ENCODE measurements at regions not wholly inside any gene's neighbourhood (a gene's known extent, or its start where the extent isn't known, plus 50 kb on each side); places are given as distances from the start of the nearest gene placed in this dataset.
"Not testable (repeated sequence)": the region's sequence is repeated elsewhere in the genome, so short reads cannot be mapped to it uniquely, and the experiment has no call there.

DNA sequence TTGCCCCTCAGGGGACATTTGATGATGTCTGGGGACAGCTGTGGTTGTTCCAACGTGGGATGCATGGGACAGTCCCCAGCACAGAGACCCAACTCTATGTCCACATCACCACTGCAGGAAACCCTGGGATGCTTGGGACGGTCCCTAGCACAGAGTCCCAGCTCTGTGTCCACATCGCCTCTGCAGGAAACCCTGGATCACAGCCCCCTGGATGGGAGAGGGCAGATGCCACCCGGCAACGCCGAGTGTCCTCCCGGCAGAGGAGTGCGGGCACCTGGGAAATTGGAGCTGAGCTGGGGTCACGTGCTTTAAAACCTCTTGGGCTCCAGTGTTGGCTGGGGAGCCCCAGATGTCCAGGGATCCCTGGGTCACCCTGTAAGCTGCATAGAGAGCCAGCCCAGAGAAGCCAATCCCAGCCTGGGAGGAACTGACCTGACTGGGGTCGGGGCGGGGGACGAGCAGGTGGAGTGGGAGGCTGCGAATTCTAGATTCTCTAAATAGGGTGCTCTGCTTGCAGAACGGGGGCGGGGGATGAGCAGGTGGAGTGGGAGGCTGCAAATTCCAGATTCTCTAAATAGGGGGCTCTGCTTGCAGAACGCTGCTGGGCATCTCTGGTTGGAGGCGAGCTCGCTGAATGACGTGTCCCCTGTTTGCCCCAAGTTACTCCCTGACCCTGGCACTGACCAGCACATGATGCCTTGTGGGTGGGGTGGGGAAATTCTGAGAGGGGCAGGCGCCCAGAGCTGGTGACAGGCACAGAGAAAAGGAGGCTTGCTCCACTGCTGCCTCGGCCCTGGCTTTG, 1197.8 kb downstream of the BRD1 start:
- no peak for FAIRE-seq

DNA sequence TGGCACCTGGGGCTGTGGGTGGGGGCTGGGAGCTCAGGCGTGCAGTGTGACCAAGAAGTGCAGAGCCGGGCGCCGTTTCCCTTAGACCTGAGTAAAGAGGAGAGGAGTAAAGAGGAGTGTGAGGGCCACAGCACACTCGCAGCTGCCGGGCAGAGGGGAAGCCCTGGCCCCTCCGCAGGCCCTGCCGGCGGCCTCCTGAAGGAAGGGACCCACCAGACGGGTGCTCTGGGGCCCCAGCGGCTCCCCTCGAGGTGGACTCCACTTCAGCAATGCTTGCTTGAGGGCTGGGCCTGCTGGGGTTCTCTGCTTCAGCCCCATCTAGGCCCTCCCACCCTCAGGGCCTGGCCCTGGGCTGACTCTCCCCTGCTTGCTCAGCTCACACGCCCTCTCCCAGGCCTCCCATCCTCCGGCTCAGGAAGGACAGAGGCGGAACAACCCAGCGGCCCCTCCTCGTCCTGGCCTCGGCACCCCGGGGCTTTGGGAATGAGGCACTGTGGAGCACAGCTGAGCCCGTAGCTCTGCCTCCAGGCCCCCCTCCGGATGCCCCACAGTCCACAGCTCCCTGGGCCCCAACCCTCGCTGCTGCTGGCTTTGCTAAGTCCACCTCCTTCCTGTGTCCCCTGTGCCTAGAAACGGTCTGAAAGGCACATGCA, 1198.7 kb downstream of the BRD1 start:
- no peak for FAIRE-seq

DNA sequence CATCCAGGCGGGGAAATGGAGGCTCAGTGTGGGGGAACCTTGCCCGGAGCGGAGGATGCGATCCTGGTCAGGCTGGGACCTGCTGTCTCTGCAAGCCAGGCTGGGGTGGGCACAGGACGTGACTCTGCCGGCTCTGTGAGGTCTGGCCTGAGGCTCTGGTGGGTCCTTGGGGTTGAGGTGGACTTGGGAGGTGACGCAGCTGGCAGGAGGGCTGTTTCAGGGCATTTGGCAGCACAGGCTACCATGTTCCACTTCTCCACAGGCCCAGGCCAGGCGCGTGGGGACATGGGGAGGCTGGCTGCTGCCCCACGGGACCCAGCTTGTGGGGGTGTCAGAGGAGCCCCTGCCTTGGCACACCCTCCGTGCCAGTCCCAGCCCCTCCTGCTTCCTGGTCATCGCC, 1199.7 kb downstream of the BRD1 start:
- no peak for FAIRE-seq

DNA sequence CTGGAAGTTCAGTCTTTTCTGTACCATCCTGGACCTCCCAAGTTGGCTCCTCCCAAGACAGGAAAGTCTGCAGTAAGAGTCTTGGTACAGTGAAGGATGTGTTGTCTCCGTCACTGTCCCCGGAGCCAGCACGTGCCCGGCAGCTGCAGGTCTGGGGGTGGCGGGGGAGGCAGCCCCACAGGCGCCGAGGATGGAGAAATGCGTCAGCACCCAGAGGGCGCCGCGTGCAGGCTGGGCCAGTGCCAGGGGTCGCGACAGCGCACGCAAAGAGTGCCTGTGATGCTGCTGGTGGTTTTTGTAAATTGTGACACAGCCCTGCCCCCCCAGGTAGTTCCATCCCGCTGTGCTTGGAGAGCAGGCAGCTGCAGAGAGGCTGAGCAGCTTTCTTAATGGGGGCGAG, 1200.5 kb downstream of the BRD1 start:
- no peak for FAIRE-seq

DNA sequence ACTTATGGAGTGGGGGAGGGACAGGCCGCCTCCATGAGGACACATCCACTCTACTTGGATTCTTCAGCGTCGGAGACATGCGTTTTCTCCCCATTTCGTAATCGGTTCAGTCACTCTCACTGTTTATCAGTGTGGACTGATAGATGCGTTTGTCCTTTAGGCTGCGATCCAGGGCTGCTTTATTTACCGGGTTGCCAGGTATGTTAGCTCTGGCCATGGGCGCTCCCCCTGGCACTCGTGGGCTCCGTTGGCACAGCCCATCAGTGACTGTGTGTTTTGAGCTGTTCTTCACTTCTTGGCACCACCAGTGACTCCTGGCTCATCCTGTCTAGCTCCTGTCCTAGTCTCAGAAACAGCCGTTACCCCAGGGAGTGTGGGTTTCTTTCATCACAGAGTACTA, 1203.3 kb downstream of the BRD1 start:
- no peak for FAIRE-seq

DNA sequence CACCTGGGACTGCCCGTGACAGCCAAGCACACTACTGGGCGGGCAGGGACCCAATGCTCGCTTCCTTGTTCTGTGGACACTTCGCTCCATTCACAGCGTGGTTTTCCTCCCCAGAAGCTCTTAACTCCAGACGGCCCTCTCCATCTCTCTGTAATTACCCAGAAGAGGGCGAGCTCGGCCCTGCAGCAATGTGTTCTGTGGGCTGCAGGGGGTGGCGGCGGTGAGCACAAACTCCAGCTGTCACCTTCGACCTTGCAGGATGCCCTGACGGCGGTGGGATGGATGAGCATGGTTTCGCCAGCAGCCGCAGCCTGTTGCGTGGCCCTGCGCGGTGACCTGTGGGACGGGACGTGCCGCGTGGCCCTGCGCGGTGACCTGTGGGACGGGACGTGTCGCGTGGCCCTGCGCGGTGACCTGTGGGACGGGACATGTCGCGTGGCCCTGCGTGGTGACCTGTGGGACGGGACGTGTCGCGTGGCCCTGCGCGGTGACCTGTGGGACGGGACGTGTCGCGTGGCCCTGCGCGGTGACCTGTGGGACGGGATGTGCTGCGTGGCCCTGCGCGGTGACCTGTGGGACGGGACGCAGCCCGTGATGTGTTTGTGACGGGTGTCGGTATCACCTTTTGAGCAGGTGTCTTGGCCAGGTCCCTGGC, 1204.7 kb downstream of the BRD1 start:
- FAIRE-seq: no peak

DNA sequence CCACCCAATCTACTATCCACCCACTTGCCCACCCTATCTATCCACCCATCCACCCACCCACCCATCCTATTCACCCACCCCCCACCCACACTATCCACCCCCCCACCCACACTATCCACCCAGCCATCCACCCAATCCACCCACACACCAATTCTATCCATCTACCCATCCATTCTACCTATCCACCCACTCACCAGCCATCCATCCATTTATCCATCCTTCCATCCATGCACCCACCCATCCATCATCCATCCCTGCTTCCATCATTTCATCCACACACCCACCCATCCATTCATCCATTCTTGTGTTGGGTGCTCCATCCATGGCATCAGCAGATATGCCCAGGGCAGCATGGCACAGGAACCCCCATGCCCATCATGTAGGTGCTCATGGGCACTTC, 1206.6 kb downstream of the BRD1 start:
- FAIRE-seq: no peak

DNA sequence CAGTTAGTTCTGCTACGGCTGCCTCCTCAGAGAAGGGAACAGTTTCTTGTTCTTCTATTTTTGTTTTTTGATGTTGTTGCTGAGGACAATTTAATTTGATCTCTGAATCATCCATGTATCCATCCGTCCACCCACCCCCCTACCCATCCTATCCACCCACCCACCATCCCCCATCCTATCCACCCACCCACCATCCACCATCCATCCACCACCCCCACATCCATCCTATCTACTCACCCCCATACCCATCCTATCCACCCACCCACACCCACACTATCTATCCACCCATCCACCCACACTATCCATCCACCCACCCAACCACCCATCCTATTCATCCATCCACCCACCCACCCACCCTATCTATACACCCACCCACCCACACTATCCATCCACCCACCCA, 1207.2 kb downstream of the BRD1 start:
- not testable (repeated sequence) for FAIRE-seq

DNA sequence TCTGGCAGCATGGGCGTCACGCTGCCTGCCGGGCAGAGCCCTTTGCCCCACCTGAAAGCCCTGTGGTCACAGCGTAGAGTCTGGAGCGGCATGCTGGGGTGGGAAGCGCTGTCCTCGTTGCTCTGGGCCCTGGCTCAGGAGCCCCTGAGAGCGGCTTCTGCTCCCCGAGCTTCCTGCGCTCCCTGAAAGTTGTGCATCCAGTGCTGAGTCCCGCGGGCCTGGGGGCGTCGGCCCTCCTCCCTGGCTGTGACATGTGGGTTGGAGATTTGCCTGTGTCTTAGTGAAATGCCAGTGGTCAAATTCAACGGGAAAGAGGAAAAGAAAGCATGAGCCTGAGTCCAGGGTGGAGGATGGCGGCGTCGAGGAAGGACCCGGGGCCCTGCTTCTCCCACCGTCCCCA, 1208.0 kb downstream of the BRD1 start:
- no peak for FAIRE-seq

DNA sequence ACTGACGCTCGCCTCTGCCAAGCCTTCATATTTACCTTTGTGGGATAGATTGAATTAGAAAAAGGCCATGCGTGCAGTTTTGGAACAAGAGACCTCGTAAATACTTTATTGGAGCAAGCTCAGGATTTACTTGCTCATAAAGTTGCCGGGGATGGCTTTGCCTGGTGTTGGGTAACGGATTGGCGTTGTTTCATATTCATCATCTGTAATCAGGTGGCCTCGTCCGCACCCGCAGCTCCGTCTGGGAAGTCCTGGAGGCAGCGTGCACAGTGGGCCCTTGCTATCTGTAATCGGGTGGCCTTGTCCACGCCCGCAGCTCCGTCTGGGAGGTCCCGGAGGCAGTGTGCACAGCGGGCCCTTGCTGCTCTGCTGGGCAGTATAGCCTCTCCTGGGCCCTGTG, 1209.3 kb downstream of the BRD1 start:
- FAIRE-seq: no peak

DNA sequence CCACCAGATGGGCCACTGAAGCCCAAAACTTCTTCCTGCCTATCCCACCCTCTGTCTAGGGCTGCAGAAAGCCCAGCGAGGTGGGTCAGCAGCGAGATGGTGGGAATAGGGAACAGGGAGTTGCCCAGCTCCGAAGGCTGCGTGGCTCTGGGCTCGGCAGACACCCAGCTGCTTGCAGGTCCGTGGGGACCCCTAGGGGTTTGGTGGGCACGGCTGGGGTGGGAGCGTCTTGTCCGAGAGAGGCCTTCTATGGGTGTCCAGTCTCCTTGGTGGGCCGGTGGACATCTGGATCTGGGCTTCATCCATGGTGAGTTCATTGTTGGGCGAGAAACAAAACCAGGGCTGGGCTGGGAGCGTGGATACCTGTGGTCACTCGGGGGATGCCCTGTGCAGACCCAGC, 1211.0 kb downstream of the BRD1 start:
- FAIRE-seq: no peak

DNA sequence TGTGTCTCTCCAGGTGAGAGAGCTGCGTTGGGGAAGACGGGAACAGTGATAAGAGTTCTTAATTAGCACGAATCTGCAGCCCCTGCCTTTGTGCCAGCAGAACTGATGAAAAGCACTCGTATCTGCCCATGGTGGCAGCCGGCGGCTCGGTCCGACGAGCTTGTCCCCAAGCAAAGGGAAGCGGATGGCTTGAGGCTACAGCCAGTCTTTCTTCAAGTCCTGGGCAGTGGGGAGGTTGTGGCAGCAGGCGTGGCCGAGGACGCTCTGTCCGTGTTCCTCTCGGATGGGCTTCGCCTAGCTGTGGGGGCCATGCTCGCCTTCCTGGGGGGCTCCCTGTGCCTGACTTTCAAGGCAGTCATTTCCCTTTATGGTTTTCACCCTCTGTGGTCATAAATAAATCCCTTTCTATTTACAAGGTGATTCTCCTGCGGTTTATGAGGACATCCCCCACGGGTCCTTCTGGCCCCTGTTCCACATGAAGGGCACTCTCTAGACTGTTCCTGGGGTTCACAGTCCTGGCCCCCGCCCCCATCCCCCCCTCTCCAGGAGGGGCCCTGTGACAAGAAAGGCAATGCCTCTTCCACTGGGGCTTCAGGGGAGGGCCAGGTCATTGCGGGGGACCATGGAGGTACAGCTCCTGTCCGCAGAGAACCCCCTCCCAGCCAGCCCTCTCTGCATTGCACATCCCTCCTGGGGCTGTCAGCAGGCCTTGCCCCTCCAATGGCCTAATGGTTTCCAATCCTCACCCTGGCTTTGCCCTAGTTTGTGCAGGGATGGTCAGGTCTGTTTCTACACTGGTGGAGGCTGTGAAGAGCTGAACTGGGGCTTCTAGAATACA, 1212.3 kb downstream of the BRD1 start:
- FAIRE-seq: no peak

DNA sequence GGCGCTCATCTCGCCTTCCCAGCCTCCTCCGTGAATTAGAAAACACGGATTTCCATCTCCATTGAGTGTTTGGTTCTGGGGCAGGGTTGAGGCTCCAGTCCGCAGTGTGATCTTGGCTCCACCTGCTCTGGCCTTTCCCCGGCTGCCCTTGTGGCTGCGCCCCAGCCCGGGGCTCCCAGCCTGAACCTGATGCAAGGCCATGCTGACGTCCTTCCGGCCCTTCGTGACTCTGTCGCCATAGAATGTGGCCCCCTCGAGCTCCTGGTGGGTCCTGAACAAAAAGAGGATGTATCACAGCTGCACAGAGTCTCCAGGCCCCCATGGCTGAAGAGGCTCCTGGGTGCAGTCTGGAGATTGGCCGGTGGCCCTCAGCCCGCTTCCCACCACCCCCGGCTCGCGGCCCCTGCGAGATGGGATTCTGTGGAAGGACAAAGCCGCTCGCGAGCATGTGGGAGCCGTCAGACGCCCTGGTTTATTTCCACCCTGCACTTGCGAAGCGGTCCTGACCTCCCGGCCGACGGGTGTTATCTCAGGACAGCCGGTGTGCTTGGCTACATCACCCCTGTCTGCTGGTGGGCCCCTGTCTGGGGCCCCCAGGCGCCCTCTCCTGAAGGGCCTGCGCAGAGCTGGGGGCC, 1214.0 kb downstream of the BRD1 start:
- no peak for FAIRE-seq

DNA sequence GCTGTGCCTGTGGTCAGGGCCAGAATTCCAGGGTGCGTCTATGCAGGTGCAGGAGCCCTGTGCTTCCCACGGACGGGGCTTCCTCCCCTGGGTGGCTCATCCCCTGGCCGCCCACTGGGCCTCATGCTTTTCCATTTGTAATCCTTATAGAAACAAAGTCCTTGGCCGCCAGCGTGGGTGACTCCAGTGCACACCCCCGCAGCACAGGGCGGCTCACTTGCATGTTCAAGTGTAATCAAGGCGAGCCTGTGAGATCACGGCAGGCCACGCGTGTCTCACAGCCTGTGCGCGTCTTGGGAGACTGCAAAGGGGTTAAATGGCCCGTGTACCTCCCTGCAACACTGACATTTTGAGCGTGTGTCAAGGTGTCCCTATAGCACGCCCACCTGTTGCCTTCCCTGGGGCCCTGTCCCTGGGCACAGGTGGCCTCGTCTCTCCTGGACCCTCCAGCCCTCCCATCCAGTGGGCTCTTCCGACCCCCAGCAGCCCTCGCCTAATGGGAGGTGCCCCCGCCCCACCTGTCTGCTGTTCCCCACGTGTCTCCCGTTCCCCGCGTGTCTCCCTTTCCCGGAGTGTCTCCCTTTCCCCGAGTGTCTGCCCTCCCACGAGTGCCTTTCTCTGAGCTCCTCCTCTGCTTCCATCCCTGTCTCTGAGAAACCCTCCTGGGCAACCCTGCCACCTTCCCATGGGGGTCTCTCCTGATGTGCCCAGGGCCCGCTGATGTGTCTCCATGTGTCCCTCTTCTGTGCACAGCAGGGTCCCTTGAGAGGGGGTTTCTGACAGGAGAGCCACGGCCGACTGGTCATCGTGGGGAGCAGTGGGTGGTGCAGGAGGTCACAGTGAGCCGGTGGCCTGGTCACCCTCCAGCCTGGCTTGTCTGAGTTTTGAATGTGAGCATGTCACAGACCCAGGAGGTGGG, 1215.3 kb downstream of the BRD1 start:
- no peak for FAIRE-seq

DNA sequence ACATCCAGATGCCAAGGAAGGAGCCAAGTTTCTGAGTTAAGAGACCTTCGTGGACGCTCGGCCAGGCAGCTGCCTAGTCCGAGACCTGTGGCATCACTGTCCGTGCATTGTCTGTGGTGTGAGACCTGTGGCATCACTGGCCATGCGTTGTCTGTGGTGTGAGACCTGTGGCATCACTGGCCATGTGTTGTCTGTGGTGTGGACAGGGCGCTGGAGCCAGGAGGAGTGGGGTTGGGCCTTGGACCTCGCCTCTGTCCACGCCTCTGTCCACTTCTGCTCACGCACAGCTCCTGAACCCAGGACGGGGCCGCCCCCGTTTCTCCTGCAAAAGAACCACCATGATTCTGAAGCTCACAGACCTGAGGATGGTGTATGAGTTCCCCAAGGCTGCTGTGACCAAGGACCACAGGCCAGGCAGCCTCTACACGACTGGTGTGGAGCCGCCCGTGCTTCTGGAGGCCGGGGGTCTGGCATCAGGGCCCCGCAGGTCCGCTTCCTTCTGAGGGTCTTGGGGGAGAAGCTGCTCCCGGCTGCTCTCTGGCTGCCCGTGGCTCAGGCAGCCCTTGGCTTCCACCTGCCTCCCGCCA, 1218.3 kb downstream of the BRD1 start:
- no peak for FAIRE-seq

DNA sequence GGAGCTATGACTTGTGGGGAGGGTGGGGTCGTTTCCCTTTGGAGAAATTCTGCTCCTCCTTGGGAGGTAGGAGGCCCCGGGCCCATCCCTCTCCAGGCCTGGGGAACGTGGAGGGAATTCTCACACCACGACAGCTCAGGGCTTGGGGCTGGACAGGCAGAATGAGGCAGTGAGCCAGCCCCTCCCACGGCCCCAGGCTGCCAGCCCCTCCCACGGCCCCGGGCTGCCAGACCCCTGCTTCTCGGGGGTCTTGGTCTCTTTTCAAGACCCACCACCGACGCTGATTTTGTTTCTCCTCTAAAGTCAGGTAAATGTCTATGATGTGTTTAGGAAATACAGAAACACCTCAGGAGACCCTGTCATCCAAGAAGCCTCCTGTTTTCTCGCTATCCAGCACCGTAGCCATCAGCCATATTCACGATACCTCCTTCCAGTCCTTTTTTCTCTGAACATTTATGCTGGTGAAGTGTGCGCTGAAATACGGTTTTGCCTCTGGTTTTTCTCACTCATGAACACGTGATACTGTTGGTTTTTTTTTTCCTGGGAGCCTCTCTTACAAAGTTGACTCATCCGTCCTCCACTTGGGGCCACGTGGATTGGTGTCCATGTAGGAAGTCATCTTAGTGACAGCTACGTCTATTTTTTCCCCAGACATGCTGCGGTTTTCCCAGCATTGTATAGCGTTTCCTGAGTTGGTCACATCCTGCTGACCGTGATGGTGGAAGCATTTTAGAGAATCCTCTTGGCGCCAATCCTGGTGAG, 1219.6 kb downstream of the BRD1 start:
- no peak for FAIRE-seq

DNA sequence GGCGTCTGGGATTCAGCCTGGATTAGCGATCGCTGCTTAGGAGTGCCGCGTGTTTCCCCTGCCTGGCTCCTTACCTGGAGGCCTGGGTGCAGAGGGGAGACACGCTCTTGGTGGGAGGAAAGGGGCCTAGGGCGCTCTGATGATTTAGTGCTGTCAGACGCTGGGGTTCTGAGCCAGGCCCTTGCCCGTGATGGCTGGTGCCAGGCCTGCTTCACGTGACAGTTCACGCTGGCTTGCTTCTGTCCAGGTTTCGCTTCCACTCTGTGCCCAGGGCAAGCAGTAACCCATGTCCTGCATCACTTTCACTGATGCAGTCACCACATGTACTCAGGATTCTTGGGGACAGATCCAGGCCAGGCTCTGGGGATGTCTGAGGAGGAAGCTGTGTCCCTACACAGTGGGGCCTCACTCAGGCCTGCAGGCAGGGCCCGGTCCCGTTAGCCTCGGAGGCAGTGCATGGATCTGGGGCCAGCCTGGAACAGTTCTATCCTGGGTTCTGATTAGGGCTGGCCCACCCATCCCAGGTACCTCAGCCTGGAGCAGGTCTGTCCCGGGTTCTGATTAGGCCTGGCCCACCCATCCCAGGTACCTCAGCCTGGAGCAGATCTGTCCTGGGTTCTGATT, 1220.9 kb downstream of the BRD1 start:
- no peak for FAIRE-seq

DNA sequence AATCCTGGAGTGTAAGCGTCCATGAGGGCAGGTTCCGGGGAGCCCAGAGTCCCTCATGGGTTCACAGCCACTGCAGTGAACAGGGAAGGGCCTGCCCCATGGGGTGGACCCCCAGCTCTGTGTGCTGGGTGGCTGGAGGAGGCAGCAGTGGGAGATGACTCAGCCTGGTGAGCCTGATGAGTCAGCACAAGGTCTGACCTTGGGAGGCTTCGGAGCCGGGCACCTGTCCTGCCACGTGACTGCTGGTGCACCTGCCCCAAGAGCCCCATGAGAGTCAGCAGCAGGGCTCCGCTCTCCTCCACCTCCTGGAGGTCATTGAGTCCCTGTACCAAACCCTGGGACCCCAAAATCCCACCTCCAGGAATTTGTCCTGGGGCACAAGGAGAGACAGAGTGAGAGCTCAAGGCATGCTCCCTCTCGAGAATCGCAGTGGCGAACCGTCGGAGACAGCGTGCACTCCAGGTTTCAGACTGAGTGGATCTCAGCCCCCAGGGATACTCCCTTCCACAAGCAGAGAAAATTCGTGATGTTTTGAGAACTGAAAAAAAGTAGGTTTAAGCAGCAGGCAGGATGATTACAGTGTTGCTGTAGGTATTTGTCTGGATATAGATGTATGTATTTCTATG, 1221.7 kb downstream of the BRD1 start:
- no peak for FAIRE-seq

DNA sequence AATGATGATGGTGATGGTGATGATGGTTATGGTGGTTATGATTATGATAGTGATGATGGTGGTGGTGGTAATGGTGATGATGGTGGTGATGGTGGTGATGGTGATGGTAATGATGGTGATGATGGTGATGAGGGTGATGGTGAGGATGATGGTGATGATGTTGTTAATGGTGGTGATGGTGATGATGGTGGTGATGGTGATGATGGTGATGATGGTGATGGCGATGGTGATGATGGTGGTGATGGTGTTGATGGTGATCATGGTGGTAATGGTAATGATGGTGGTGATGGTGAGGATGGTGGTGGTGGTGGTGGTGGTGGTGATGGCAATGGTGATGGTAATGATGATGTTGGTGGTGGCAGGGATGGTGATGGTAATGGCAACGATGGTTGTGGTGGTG, 1222.5 kb downstream of the BRD1 start:
- no peak for FAIRE-seq
